ENCODE measurements at regions not wholly inside any gene's neighbourhood (a gene's known extent, or its start where the extent isn't known, plus 50 kb on each side); places are given as distances from the start of the nearest gene placed in this dataset.

DNA sequence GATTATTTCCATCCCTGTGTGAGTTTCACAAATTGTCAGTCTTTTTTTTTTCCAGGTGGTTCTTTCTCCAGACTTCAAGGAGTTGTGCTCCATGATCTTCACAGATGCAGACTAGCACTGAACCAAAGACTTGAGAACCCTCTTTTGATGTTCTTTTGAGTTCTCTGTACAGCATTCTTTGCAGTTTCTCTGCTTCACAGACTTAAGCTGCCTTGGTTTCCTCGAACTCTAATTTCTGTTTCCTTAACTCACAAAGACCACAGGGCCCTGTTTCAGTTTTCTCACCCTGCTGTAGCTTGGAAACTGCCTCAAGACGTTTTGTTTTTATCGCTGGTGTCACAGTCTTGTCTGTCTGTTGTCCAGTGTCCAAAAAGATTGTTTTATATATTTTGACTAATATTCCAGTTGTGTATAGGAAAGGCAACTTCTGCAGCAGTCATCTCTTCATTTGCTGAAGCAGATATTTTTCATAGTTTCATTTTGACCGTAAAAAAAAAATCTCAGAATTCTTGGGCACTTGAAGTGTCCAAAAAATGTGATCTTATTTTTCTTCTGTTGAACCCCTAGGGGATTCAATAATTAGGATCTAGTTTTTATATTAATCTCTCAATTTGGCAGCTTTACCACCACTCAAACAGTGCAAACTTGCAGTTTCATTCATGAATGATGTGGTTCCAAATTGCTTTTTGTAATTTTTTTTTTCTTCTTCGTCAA lies 97.0 kb upstream of the MC4R start:
- CTCF ChIA-PET: interaction anchor here (0.8 kb wide), 1 partner anchor 481 kb away, joined by 3 read pairs; no protein-coding TSS in a partner anchor

GRCh38 chr18:60471652-60472051 lies 99.1 kb upstream of the MC4R start:
- no peak for DNase-seq (ENCODE audit: low read depth, low spot score)
- Histone ChIP-seq H3K27ac (ENCODE audit: low read depth, low read length) (no peak overlapping the region), H3K9me3 (ENCODE audit: control insufficient read depth, insufficient read depth, low read length) (no peaks in the 10 kb centered on the region), H3K27me3 (ENCODE audit: control insufficient read depth, insufficient read depth, low read length) (no peaks in the 10 kb centered on the region), H3K4me3 (ENCODE audit: low read depth, low read length) (no peak overlapping the region)
- TF ChIP-seq, protein P1, sequence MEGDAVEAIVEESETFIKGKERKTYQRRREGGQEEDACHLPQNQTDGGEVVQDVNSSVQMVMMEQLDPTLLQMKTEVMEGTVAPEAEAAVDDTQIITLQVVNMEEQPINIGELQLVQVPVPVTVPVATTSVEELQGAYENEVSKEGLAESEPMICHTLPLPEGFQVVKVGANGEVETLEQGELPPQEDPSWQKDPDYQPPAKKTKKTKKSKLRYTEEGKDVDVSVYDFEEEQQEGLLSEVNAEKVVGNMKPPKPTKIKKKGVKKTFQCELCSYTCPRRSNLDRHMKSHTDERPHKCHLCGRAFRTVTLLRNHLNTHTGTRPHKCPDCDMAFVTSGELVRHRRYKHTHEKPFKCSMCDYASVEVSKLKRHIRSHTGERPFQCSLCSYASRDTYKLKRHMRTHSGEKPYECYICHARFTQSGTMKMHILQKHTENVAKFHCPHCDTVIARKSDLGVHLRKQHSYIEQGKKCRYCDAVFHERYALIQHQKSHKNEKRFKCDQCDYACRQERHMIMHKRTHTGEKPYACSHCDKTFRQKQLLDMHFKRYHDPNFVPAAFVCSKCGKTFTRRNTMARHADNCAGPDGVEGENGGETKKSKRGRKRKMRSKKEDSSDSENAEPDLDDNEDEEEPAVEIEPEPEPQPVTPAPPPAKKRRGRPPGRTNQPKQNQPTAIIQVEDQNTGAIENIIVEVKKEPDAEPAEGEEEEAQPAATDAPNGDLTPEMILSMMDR (IDR thresholded peaks at IDR 0.05; ENCODE audit: low read depth, low read length): no peak
- CTCF ChIA-PET: no interaction called here
- POLR2A ChIA-PET: no interaction called here

More for the DNA sequence above, 97.0 kb upstream of the MC4R start:
- Histone ChIP-seq H3K4me3 (ENCODE audit: low read depth, low read length) (no peak overlapping the region; the same call in 1 of the 2 replicates), H3K27me3 (ENCODE audit: control insufficient read depth, insufficient read depth, low read length) (no peaks in the 10 kb centered on the region), H3K27ac (ENCODE audit: low read depth, low read length) (no peak overlapping the region), H3K9me3 (ENCODE audit: control insufficient read depth, insufficient read depth, low read length) (no peaks in the 10 kb centered on the region)
- TF ChIP-seq, protein P1 (IDR thresholded peaks at IDR 0.05; ENCODE audit: low read depth, low read length): no peak
- POLR2A ChIA-PET: no interaction called here
- no peak for DNase-seq (ENCODE audit: low read depth, low spot score)

- Histone ChIP-seq H3K4me3 (ENCODE audit: low read depth, low read length) (no peak overlapping the region), H3K27me3 (ENCODE audit: control insufficient read depth, insufficient read depth, low read length) (no peaks in the 10 kb centered on the region), H3K9me3 (ENCODE audit: control insufficient read depth, insufficient read depth, low read length) (no peaks in the 10 kb centered on the region), H3K27ac (ENCODE audit: low read depth, low read length) (no peak overlapping the region)
- TF ChIP-seq, protein P1 (IDR thresholded peaks at IDR 0.05; ENCODE audit: low read depth, low read length): no peak
- CTCF ChIA-PET: no interaction called here
- POLR2A ChIA-PET: no interaction called here
- no peak for DNase-seq (ENCODE audit: low read depth, low spot score)
Measured at GRCh38 chr18:60485201-60485600, 112.6 kb upstream of the MC4R start.

DNA sequence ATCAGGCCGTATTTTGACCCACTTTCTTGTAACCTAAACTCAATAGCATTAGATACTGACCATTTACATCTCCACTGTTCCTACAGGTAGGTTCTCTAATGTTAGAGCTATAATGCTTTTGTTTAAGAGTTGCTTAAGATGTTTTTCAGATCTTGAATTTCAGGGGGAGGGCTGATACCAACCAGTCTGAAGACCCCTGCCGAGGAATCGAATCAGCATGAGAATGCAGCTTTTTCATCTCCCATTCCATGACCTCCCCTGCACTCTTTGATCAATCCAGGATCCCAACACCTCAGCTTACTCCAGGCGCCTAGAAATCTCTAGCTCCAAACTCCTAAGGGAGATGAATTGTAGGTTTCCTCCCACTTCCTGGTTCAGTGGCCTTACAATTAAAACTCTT lies 120.5 kb upstream of the MC4R start:
- ChIA-PET POLR2A (no interaction called here), CTCF (no interaction called here)
- Histone ChIP-seq H3K27me3 (ENCODE audit: control insufficient read depth, insufficient read depth, low read length) (no peaks in the 10 kb centered on the region), H3K9me3 (ENCODE audit: control insufficient read depth, insufficient read depth, low read length) (no peaks in the 10 kb centered on the region), H3K4me3 (ENCODE audit: low read depth, low read length) (no peak overlapping the region), H3K27ac (ENCODE audit: low read depth, low read length) (no peak overlapping the region)
- TF ChIP-seq, protein P1 (IDR thresholded peaks at IDR 0.05; ENCODE audit: low read depth, low read length): no peak
- DNase-seq (ENCODE audit: low read depth, low spot score): no peak

DNA sequence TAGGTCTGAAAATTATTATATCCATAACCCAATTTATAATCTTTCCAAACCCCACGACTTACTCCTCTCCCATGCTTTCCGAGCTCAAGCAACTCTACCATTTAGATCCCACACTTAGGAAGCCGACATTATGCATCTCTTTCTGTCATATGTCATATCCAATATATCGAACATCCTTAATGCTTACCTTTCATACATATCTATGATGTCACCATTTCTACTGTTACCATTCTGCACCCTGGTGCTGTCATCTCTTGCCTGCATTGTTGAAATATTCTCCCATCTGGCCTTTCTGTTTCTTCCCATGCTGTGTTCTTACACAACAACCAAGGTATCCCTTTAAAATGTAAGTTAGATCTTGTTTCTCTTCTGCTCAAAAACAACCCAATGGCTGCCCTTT lies 127.1 kb upstream of the MC4R start:
- ChIA-PET POLR2A (no interaction called here), CTCF (no interaction called here)
- no peak for DNase-seq (ENCODE audit: low read depth, low spot score)
- Histone ChIP-seq H3K27ac (ENCODE audit: low read depth, low read length) (no peak overlapping the region), H3K4me3 (ENCODE audit: low read depth, low read length) (no peak overlapping the region), H3K9me3 (ENCODE audit: control insufficient read depth, insufficient read depth, low read length) (no peaks in the 10 kb centered on the region), H3K27me3 (ENCODE audit: control insufficient read depth, insufficient read depth, low read length) (no peaks in the 10 kb centered on the region)
- TF ChIP-seq, protein P1 (IDR thresholded peaks at IDR 0.05; ENCODE audit: low read depth, low read length): no peak

All from AG04450 (cell line).